A549 (cell line): ENCODE measurements at regions not wholly inside any gene's neighbourhood (a gene's known extent, or its start where the extent isn't known, plus 50 kb on each side); places are given as distances from the start of the nearest gene placed in this dataset.

Experiments
- CEBPB ChIP-seq, 2 experiments: fragments of >200 bp in 1 of 2; sonication (Bioruptor Twin) in 1 of 2; formaldehyde crosslinking in 1 of 2; IDR thresholded peaks; 2 replicates each; pipeline ENCODE4 v1.6.1; 2012 to 2016
- EP300 ChIP-seq, 2 experiments: fragments of >200 bp; sonication (Bioruptor Twin); formaldehyde crosslinking; IDR thresholded peaks; 2 replicates in 1 of 2; 3 replicates in 1 of 2; pipeline ENCODE4 v1.6.1; 2016 to 2017
- HOXB5 ChIP-seq: fragments of 250-450 bp; sonication (Bioruptor Pico); IDR thresholded peaks from 2 replicates; pipeline ENCODE4 v1.5.0; 2020; ENCODE audit warnings: mild to moderate bottlenecking, moderate library complexity
- NR3C1 ChIP-seq: fragments of >200 bp; sonication (Bioruptor Twin); formaldehyde crosslinking; IDR thresholded peaks from 3 replicates; pipeline ENCODE4 v1.6.1; 2017
- TF ChIP-seq, protein P1 (sequence below): fragments of >200 bp; sonication (Bioruptor Twin); formaldehyde crosslinking; IDR thresholded peaks from 3 replicates; pipeline ENCODE4 v1.5.1; 2016
- TF ChIP-seq, protein P2 (sequence below): fragments of 250-450 bp; sonication (Bioruptor Pico); IDR thresholded peaks from 2 replicates; pipeline ENCODE4 v1.5.0; 2020; ENCODE audit warnings: low read depth, mild to moderate bottlenecking, moderate library complexity
- TF ChIP-seq, protein P3 (sequence below): IDR thresholded peaks from 2 replicates; pipeline ENCODE4 v1.6.1; 2012
- TF ChIP-seq, protein P4 (sequence below): IDR thresholded peaks from 2 replicates; pipeline ENCODE4 v1.6.1; 2012; ENCODE audit warnings: low read depth, borderline replicate concordance
- TF ChIP-seq, protein P5 (sequence below): fragments of 250-450 bp; sonication (Bioruptor Pico); IDR thresholded peaks from 2 replicates; pipeline ENCODE4 v1.5.0; 2021; ENCODE audit warnings: mild to moderate bottlenecking, moderate library complexity, borderline replicate concordance

DNA sequence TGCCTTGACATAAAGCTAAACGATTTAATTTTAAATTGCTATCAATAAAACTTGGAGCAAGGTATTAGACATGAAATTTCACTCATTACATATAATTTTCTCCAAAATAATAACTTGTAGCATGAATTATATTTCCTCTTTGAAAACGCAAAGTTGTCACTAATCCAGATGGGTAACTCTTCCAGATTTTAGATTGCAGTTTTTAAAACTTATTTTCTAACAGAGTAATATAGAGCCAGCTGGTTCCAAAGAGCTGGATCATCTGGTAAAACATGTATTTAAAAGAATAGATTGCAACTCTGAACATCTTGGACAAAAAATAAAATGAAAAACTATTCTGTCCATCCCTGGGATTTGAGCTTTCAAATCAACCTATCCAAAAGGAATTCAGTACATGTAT lies 238.2 kb upstream of the INTU start:
- TF ChIP-seq NR3C1, result no peak
- TF ChIP-seq, protein P1, sequence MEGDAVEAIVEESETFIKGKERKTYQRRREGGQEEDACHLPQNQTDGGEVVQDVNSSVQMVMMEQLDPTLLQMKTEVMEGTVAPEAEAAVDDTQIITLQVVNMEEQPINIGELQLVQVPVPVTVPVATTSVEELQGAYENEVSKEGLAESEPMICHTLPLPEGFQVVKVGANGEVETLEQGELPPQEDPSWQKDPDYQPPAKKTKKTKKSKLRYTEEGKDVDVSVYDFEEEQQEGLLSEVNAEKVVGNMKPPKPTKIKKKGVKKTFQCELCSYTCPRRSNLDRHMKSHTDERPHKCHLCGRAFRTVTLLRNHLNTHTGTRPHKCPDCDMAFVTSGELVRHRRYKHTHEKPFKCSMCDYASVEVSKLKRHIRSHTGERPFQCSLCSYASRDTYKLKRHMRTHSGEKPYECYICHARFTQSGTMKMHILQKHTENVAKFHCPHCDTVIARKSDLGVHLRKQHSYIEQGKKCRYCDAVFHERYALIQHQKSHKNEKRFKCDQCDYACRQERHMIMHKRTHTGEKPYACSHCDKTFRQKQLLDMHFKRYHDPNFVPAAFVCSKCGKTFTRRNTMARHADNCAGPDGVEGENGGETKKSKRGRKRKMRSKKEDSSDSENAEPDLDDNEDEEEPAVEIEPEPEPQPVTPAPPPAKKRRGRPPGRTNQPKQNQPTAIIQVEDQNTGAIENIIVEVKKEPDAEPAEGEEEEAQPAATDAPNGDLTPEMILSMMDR, result no peak
- TF ChIP-seq, protein P2, sequence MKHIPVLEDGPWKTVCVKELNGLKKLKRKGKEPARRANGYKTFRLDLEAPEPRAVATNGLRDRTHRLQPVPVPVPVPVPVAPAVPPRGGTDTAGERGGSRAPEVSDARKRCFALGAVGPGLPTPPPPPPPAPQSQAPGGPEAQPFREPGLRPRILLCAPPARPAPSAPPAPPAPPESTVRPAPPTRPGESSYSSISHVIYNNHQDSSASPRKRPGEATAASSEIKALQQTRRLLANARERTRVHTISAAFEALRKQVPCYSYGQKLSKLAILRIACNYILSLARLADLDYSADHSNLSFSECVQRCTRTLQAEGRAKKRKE (CRISPR knock-in tag), result no peak
- TF ChIP-seq, protein P3, sequence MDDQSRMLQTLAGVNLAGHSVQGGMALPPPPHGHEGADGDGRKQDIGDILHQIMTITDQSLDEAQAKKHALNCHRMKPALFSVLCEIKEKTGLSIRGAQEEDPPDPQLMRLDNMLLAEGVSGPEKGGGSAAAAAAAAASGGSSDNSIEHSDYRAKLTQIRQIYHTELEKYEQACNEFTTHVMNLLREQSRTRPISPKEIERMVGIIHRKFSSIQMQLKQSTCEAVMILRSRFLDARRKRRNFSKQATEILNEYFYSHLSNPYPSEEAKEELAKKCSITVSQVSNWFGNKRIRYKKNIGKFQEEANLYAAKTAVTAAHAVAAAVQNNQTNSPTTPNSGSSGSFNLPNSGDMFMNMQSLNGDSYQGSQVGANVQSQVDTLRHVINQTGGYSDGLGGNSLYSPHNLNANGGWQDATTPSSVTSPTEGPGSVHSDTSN, result no peak
- TF ChIP-seq, protein P4, sequence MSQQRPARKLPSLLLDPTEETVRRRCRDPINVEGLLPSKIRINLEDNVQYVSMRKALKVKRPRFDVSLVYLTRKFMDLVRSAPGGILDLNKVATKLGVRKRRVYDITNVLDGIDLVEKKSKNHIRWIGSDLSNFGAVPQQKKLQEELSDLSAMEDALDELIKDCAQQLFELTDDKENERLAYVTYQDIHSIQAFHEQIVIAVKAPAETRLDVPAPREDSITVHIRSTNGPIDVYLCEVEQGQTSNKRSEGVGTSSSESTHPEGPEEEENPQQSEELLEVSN, result no peak
- TF ChIP-seq HOXB5 (CRISPR knock-in tag), result no peak
- TF ChIP-seq CEBPB (IDR thresholded peaks at IDR 0.05), result no peak
- no peak for TF ChIP-seq EP300 (IDR thresholded peaks at IDR 0.05)
- TF ChIP-seq, protein P5, sequence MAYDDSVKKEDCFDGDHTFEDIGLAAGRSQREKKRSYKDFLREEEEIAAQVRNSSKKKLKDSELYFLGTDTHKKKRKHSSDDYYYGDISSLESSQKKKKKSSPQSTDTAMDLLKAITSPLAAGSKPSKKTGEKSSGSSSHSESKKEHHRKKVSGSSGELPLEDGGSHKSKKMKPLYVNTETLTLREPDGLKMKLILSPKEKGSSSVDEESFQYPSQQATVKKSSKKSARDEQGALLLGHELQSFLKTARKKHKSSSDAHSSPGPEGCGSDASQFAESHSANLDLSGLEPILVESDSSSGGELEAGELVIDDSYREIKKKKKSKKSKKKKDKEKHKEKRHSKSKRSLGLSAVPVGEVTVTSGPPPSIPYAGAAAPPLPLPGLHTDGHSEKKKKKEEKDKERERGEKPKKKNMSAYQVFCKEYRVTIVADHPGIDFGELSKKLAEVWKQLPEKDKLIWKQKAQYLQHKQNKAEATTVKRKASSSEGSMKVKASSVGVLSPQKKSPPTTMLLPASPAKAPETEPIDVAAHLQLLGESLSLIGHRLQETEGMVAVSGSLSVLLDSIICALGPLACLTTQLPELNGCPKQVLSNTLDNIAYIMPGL (CRISPR knock-in tag), result no peak
